ENCODE measurements at regions not wholly inside any gene's neighbourhood (a gene's known extent, or its start where the extent isn't known, plus 50 kb on each side); places are given as distances from the start of the nearest gene placed in this dataset.

DNA sequence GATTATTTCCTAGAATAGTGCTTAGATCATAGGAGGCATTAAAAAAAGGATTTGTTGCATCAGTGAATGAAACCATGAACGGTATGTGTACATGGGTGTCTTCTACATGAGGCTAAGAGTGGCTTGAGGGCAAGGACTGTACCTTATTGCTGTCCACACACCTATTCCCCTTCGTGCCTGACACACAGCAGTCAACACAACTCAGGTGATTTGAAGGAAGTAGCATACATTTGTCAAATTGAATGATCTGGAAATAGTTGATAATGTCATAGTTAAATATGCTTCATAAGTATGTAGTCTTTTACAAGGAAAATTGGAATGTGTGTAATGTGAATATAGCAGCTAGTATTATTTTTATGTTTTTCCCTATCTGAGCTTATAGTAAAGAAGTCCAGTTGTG lies 189.0 kb upstream of the DAB1 start:
- peaks cover 0 to 7% (median 0%) of the 10 kb centered on the region in 6 donors for H3K4me1 ChIP-seq
- 64 to 86% (median 80%) methylated on average over 2 of the region's 2 CpGs for WGBS, 5 donors
- no peak overlapping the region for H3K4me3 ChIP-seq
- H3K9me3 ChIP-seq = no peaks in the 10 kb centered on the region
- intact Hi-C loops (cut with DNase I; ENCODE audit: low total_unique reads) = no loop called here
- H3K27me3 ChIP-seq (replicated peaks in 1 of 7) = peaks cover 0 to 8% (median 0%) of the 10 kb centered on the region in 7 donors
- H3K36me3 ChIP-seq = no peaks in the 10 kb centered on the region
- TF ChIP-seq, protein P1, sequence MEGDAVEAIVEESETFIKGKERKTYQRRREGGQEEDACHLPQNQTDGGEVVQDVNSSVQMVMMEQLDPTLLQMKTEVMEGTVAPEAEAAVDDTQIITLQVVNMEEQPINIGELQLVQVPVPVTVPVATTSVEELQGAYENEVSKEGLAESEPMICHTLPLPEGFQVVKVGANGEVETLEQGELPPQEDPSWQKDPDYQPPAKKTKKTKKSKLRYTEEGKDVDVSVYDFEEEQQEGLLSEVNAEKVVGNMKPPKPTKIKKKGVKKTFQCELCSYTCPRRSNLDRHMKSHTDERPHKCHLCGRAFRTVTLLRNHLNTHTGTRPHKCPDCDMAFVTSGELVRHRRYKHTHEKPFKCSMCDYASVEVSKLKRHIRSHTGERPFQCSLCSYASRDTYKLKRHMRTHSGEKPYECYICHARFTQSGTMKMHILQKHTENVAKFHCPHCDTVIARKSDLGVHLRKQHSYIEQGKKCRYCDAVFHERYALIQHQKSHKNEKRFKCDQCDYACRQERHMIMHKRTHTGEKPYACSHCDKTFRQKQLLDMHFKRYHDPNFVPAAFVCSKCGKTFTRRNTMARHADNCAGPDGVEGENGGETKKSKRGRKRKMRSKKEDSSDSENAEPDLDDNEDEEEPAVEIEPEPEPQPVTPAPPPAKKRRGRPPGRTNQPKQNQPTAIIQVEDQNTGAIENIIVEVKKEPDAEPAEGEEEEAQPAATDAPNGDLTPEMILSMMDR (IDR thresholded peaks at IDR 0.05 in 8 of 11, conservative IDR thresholded peaks at IDR 0.05 in 3 of 11) = no peak
- TF ChIP-seq POLR2AphosphoS5 (IDR thresholded peaks at IDR 0.05) (no peak), POLR2A (IDR thresholded peaks at IDR 0.05) (no peak)
- no peak for DNase-seq
- no peak overlapping the region for H3K27ac ChIP-seq

DNA sequence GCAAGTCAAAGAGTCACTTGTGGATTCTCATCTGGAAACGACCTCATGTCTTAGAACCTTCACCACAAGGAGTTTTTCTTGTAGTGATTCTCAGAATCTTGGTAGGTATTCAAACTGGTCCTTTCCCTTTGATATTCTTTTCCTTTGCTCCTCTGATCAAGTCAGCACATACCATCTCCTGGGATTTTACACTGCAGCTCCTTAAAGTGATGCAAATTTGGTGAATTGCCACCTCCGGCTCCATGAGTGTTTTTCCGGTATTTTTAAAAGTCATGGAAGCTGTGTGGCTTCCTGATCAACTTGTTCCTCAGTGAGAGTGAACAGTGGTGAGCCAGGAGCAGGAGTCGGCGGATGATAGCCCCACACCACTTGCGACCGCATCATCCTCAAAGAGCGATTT lies 182.1 kb upstream of the DAB1 start:
- DNase-seq = no peak

DNA sequence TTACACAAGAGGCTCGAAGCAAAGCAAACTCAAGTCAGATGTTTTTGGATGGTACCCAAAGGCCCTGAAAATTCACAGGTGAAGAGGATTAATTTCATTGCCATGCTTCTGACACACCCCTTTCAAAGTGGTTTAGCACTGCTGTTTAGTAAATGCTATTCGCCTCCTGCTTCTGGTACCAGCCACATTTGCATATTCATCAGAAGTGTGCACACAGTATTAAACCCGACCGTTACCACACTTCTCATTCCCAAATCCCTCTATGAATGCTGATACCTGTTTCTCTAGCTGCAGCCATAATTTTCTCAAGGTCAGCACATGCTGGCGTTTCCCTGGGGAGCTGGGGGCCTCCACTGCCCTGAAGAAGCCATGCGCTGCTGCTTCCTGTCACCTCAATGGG lies 179.8 kb upstream of the DAB1 start:
- intact Hi-C loops (cut with DNase I; ENCODE audit: low total_unique reads) = no loop called here
- no peaks in the 10 kb centered on the region for H3K27me3 ChIP-seq (replicated peaks in 1 of 7)
- no peak for DNase-seq
- TF ChIP-seq, protein P1 (IDR thresholded peaks at IDR 0.05 in 8 of 11, conservative IDR thresholded peaks at IDR 0.05 in 3 of 11) = no peak
- TF ChIP-seq POLR2AphosphoS5 (IDR thresholded peaks at IDR 0.05) = no peak
- TF ChIP-seq POLR2A (IDR thresholded peaks at IDR 0.05) = no peak
- no peak overlapping the region for H3K27ac ChIP-seq
- H3K9me3 ChIP-seq = no peaks in the 10 kb centered on the region
- H3K4me3 ChIP-seq = no peak overlapping the region
- no peaks in the 10 kb centered on the region for H3K4me1 ChIP-seq
- no peaks in the 10 kb centered on the region for H3K36me3 ChIP-seq
- 62 to 81% (median 71%) methylated on average over 6 of the region's 6 CpGs for WGBS, 5 donors

More for the DNA sequence above, 182.1 kb upstream of the DAB1 start:
- Histone ChIP-seq H3K36me3 (no peaks in the 10 kb centered on the region), H3K27me3 (replicated peaks in 1 of 7) (no peaks in the 10 kb centered on the region), H3K4me3 (no peak overlapping the region), H3K4me1 (no peaks in the 10 kb centered on the region), H3K9me3 (no peaks in the 10 kb centered on the region), H3K27ac (no peak overlapping the region)
- TF ChIP-seq POLR2A (IDR thresholded peaks at IDR 0.05) (no peak), POLR2AphosphoS5 (IDR thresholded peaks at IDR 0.05) (no peak)
- TF ChIP-seq, protein P1 (IDR thresholded peaks at IDR 0.05 in 8 of 11, conservative IDR thresholded peaks at IDR 0.05 in 3 of 11) = no peak
- intact Hi-C loops (cut with DNase I; ENCODE audit: low total_unique reads) = no loop called here
- 81 to 85% (median 85%) methylated on average over 8 of the region's 8 CpGs for WGBS, 5 donors

DNA sequence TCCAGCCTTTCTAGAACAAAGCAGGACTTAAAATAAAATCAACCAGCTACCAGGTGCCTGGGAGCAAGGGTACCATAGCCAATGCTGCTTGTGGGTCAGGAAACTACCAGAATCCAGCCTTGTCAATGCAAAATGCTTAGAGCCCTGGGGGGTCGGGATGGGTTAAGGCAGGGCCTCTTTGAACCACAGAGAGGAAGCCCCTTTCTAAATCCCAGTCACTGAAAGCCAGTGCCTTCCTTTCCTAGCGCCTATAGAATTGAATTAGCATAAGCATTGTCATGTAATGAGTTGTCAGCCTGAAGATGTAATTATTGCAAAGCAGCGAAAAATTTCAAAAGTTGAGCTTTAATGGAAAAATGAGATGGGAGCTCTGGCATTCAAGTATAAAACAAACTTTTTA lies 176.6 kb upstream of the DAB1 start:
- Histone ChIP-seq H3K4me3 (no peak overlapping the region), H3K4me1 (no peaks in the 10 kb centered on the region), H3K36me3 (no peaks in the 10 kb centered on the region), H3K27me3 (replicated peaks in 1 of 7) (no peaks in the 10 kb centered on the region), H3K9me3 (no peaks in the 10 kb centered on the region), H3K27ac (no peak overlapping the region)
- TF ChIP-seq POLR2A (IDR thresholded peaks at IDR 0.05) = no peak
- TF ChIP-seq POLR2AphosphoS5 (IDR thresholded peaks at IDR 0.05) = no peak
- TF ChIP-seq, protein P1 (IDR thresholded peaks at IDR 0.05 in 8 of 11, conservative IDR thresholded peaks at IDR 0.05 in 3 of 11) = no peak
- no peak for DNase-seq
- 44 to 63% (median 61%) methylated on average over 3 of the region's 3 CpGs for WGBS, 5 donors
- intact Hi-C loops (cut with DNase I; ENCODE audit: low total_unique reads) = no loop called here

Data from spleen (tissue), 11 donors.